ENCODE measurements at regions not wholly inside any gene's neighbourhood (a gene's known extent, or its start where the extent isn't known, plus 50 kb on each side); places are given as distances from the start of the nearest gene placed in this dataset.
A peak's percentile ranks its signal among the peaks of the same experiment; 100 is the strongest.

- Histone ChIP-seq H3K36me3 (ENCODE audit: control insufficient read depth, insufficient read depth, low read length) (no peaks in the 10 kb centered on the region), H4K20me1 (ENCODE audit: control insufficient read depth, extremely low read depth, insufficient read depth, low read length) (no peaks in the 10 kb centered on the region), H3K4me2 (ENCODE audit: extremely low read depth, insufficient read depth, low read length) (no peak overlapping the region), H3K79me2 (ENCODE audit: control insufficient read depth, insufficient read depth, low read length) (no peaks in the 10 kb centered on the region), H3K9ac (ENCODE audit: insufficient read depth, low read length) (no peak overlapping the region), H3K9me3 (ENCODE audit: control insufficient read depth, insufficient read depth, low read depth, low read length) (no peaks in the 10 kb centered on the region), H3K27me3 (ENCODE audit: control insufficient read depth, insufficient read depth, low read length) (no peaks in the 10 kb centered on the region), H3K27ac (ENCODE audit: insufficient read depth, low read length) (no peak overlapping the region), H3K4me3 (replicated peaks in 1 of 4; ENCODE audit: control extremely low read depth in 1 of 4, insufficient read depth in 1 of 4, low read depth in 3 of 4, low read length in 4 of 4) (no peak overlapping the region), H3K4me1 (ENCODE audit: control insufficient read depth, extremely low read depth, insufficient read depth, low read length) (no peaks in the 10 kb centered on the region), H2AFZ (ENCODE audit: low read length) (no peak overlapping the region)
- DNase-seq (ENCODE audit: low read depth in 2 of 2): no peak
- TF ChIP-seq CTCF (conservative IDR thresholded peaks at IDR 0.05 in 1 of 2, IDR thresholded peaks at IDR 0.05 in 1 of 2; ENCODE audit: low read depth in 1 of 2, low read length in 2 of 2) (no peak), EZH2 (IDR thresholded peaks at IDR 0.05; ENCODE audit: low read length, missing control alignments) (no peak)
These were observed 109.9 kb upstream of the SSBP2 start for GRCh38 chr5:81860778-81861177.

- no peak for TF ChIP-seq CTCF (conservative IDR thresholded peaks at IDR 0.05 in 1 of 2, IDR thresholded peaks at IDR 0.05 in 1 of 2; ENCODE audit: low read depth in 1 of 2, low read length in 2 of 2)
- H3K9ac ChIP-seq (ENCODE audit: insufficient read depth, low read length): no peak overlapping the region
- H3K27ac ChIP-seq (ENCODE audit: insufficient read depth, low read length): no peak overlapping the region
- DNase-seq (ENCODE audit: low read depth in 2 of 2): no peak
- H3K79me2 ChIP-seq (ENCODE audit: control insufficient read depth, insufficient read depth, low read length): no peaks in the 10 kb centered on the region
- no peaks in the 10 kb centered on the region for H4K20me1 ChIP-seq (ENCODE audit: control insufficient read depth, extremely low read depth, insufficient read depth, low read length)
- no peak overlapping the region for H3K4me3 ChIP-seq (replicated peaks in 1 of 4; ENCODE audit: control extremely low read depth in 1 of 4, insufficient read depth in 1 of 4, low read depth in 3 of 4, low read length in 4 of 4)
- no peaks in the 10 kb centered on the region for H3K36me3 ChIP-seq (ENCODE audit: control insufficient read depth, insufficient read depth, low read length)
- H3K9me3 ChIP-seq (ENCODE audit: control insufficient read depth, insufficient read depth, low read depth, low read length): no peaks in the 10 kb centered on the region
- no peak overlapping the region for H3K4me2 ChIP-seq (ENCODE audit: extremely low read depth, insufficient read depth, low read length)
- no peak overlapping the region for H2AFZ ChIP-seq (ENCODE audit: low read length)
- H3K27me3 ChIP-seq (ENCODE audit: control insufficient read depth, insufficient read depth, low read length): no peaks in the 10 kb centered on the region
- no peaks in the 10 kb centered on the region for H3K4me1 ChIP-seq (ENCODE audit: control insufficient read depth, extremely low read depth, insufficient read depth, low read length)
These were observed 108.7 kb upstream of the SSBP2 start for GRCh38 chr5:81859624-81860023.

GRCh38 chr5:81856948-81857928, 106.3 kb upstream of the SSBP2 start:
- H3K79me2 ChIP-seq (ENCODE audit: control insufficient read depth, insufficient read depth, low read length): no peaks in the 10 kb centered on the region
- H3K4me2 ChIP-seq (ENCODE audit: extremely low read depth, insufficient read depth, low read length): no peak overlapping the region
- peak; percentile 10 to 20 for DNase-seq (ENCODE audit: low read depth in 2 of 2)
- H3K9me3 ChIP-seq (ENCODE audit: control insufficient read depth, insufficient read depth, low read depth, low read length): no peaks in the 10 kb centered on the region
- TF ChIP-seq CTCF (conservative IDR thresholded peaks at IDR 0.05 in 1 of 2, IDR thresholded peaks at IDR 0.05 in 1 of 2; ENCODE audit: low read depth in 1 of 2, low read length in 2 of 2) (peak; percentile 22 to 29), EZH2 (IDR thresholded peaks at IDR 0.05; ENCODE audit: low read length, missing control alignments) (no peak)
- H3K4me3 ChIP-seq (replicated peaks in 1 of 4; ENCODE audit: control extremely low read depth in 1 of 4, insufficient read depth in 1 of 4, low read depth in 3 of 4, low read length in 4 of 4): no peak overlapping the region
- H4K20me1 ChIP-seq (ENCODE audit: control insufficient read depth, extremely low read depth, insufficient read depth, low read length): no peaks in the 10 kb centered on the region
- no peaks in the 10 kb centered on the region for H3K27me3 ChIP-seq (ENCODE audit: control insufficient read depth, insufficient read depth, low read length)
- no peak overlapping the region for H3K9ac ChIP-seq (ENCODE audit: insufficient read depth, low read length)
- H2AFZ ChIP-seq (ENCODE audit: low read length): peak overlapping the region; percentile 26
- H3K27ac ChIP-seq (ENCODE audit: insufficient read depth, low read length): no peak overlapping the region
- no peaks in the 10 kb centered on the region for H3K36me3 ChIP-seq (ENCODE audit: control insufficient read depth, insufficient read depth, low read length)
- H3K4me1 ChIP-seq (ENCODE audit: control insufficient read depth, extremely low read depth, insufficient read depth, low read length): peaks cover 4% of the 10 kb centered on the region
